Coronary artery (tissue), 2 donors: ENCODE measurements at regions not wholly inside any gene's neighbourhood (a gene's known extent, or its start where the extent isn't known, plus 50 kb on each side); places are given as distances from the start of the nearest gene placed in this dataset.

Experiments used
- DNase-seq: peaks from one replicate; pipeline ENCODE4 v3.0.0-alpha.2; 2017; ENCODE audit warnings: low spot score
- H3K27ac ChIP-seq, 2 donors: fragments of 200-600 bp; sonication (generic); one replicate each; pipeline ENCODE4 v1.5.1; 2016 to 2019
- H3K4me3 ChIP-seq: fragments of 200-600 bp; sonication (generic); 2 replicates; pipeline ENCODE4 v1.5.1; 2016; ENCODE audit warnings: mild to moderate bottlenecking, moderate library complexity
- TF ChIP-seq, protein P1 (sequence below): fragments of 200-600 bp; sonication (generic); IDR thresholded peaks from one replicate; pipeline ENCODE4 v1.5.1; 2019; ENCODE audit warnings: antibody characterized with exemption

- TF ChIP-seq, protein P1, sequence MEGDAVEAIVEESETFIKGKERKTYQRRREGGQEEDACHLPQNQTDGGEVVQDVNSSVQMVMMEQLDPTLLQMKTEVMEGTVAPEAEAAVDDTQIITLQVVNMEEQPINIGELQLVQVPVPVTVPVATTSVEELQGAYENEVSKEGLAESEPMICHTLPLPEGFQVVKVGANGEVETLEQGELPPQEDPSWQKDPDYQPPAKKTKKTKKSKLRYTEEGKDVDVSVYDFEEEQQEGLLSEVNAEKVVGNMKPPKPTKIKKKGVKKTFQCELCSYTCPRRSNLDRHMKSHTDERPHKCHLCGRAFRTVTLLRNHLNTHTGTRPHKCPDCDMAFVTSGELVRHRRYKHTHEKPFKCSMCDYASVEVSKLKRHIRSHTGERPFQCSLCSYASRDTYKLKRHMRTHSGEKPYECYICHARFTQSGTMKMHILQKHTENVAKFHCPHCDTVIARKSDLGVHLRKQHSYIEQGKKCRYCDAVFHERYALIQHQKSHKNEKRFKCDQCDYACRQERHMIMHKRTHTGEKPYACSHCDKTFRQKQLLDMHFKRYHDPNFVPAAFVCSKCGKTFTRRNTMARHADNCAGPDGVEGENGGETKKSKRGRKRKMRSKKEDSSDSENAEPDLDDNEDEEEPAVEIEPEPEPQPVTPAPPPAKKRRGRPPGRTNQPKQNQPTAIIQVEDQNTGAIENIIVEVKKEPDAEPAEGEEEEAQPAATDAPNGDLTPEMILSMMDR = no peak
- H3K4me3 ChIP-seq = no peak overlapping the region
- peak; percentile 38 for DNase-seq
- H3K27ac ChIP-seq = no peak overlapping the region
Measured at GRCh38 chr16:35173295-35173694, 1713.9 kb downstream of the TP53TG3F start.

- no peak for DNase-seq
- Histone ChIP-seq H3K4me3 (no peak overlapping the region), H3K27ac (no peak overlapping the region)
- TF ChIP-seq, protein P1 = no peak
Measured at GRCh38 chr16:35174016-35174415, 1714.6 kb downstream of the TP53TG3F start.

GRCh38 chr16:35176449-35176848 lies 1717.0 kb downstream of the TP53TG3F start:
- DNase-seq = no peak
- TF ChIP-seq, protein P1 = no peak
- no peak overlapping the region for H3K4me3 ChIP-seq
- H3K27ac ChIP-seq = no peak overlapping the region

DNA sequence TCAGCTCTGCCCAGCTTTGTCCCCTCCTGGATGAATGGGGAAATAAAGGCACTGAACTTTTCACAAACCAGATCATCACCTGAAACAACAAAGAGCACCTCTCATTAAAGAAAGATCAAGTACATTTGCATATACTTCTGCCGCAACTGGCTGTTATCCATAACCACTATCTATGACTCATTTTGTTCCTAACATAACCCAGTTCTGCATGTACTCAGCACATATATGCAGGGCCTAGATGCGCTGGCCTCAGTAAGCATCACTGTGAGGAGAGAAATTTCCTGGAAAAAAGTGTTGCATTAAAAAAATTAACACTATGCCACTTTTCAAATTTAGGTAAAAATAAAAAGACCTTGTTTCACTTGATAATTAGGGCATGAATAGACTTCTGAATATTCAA lies 1718.4 kb downstream of the TP53TG3F start:
- no peak overlapping the region for H3K27ac ChIP-seq

DNA sequence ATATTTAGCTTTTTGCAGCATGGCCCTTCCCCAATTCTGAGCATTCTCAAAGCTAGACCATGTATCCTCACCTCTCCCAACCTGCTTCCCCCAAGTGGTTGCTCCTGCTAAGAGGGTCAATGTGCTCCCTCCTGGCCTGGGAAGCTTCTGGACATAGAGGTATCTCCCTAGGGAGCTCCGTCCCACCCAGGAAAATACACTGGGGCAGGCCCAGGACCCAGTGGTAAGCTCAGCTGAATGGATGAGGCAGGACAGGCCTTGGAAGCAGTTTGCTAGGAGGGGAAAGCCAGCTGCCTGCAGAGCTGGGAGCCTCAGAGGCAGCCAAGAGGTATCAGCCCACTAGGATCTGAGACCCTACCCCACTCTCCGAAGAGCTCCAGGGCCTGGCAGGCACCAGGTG lies 1721.6 kb downstream of the TP53TG3F start:
- no peak overlapping the region for H3K4me3 ChIP-seq
- H3K27ac ChIP-seq = no peak overlapping the region
- TF ChIP-seq, protein P1 = no peak
- DNase-seq = peak; percentile 50

More for the DNA sequence above, 1718.4 kb downstream of the TP53TG3F start:
- DNase-seq = no peak
- TF ChIP-seq, protein P1 = no peak
- no peak overlapping the region for H3K4me3 ChIP-seq

- TF ChIP-seq, protein P1 = no peak
- H3K4me3 ChIP-seq = no peak overlapping the region
- peak; percentile 50 for DNase-seq
- H3K27ac ChIP-seq = no peak overlapping the region
Measured at GRCh38 chr16:35181422-35182030, 1722.1 kb downstream of the TP53TG3F start.

- TF ChIP-seq, protein P1 = no peak
- peak; percentile 62 for DNase-seq
- Histone ChIP-seq H3K27ac (no peak overlapping the region), H3K4me3 (no peak overlapping the region)
Measured at GRCh38 chr16:35182043-35182677, 1722.7 kb downstream of the TP53TG3F start.
